Skeletal muscle tissue (tissue), 3 donors: ENCODE measurements at regions not wholly inside any gene's neighbourhood (a gene's known extent, or its start where the extent isn't known, plus 50 kb on each side); places are given as distances from the start of the nearest gene placed in this dataset.

Experiments
- H3K27ac ChIP-seq: one replicate; pipeline ENCODE4 v1.7.0; 2013; ENCODE audit warnings: mild to moderate bottlenecking, low read depth, low read length, inconsistent platforms
- H3K27me3 ChIP-seq, 3 donors: one replicate each; pipeline ENCODE4 v1.7.0; 2013; ENCODE audit warnings: low read length in 3 of 3; ENCODE audit not compliant: control insufficient read depth in 3 of 3, insufficient read depth in 3 of 3
- H3K36me3 ChIP-seq, 3 donors: one replicate each; pipeline ENCODE4 v1.7.0; 2013; ENCODE audit warnings: low read length in 3 of 3; ENCODE audit not compliant: control insufficient read depth in 3 of 3, insufficient read depth in 3 of 3
- H3K4me1 ChIP-seq, 3 donors: one replicate each; pipeline ENCODE4 v1.7.0; 2013; ENCODE audit warnings: low read length in 3 of 3, mild to moderate bottlenecking in 3 of 3; ENCODE audit not compliant: control insufficient read depth in 3 of 3, insufficient read depth in 3 of 3
- H3K4me3 ChIP-seq, 3 donors: one replicate each; pipeline ENCODE4 v1.7.0; 2013; ENCODE audit warnings: low read length in 3 of 3
- H3K9ac ChIP-seq, 3 donors: one replicate each; pipeline ENCODE4 v1.7.0; 2013; ENCODE audit warnings: low read length in 3 of 3, mild to moderate bottlenecking in 3 of 3, moderate library complexity in 2 of 3, low read depth in 1 of 3
- H3K9me3 ChIP-seq, 3 donors: one replicate each; pipeline ENCODE4 v1.7.0; 2013; ENCODE audit warnings: low read length in 3 of 3; ENCODE audit not compliant: control insufficient read depth in 3 of 3
- donor health status: Osteomylitis.

GRCh38 chr16:86213437-86214205 lies 296.7 kb upstream of the FOXF1 start:
- peaks cover 0 to 11% (median 7%) of the 10 kb centered on the region in 3 donors for H3K4me1 ChIP-seq
- H3K27me3 ChIP-seq, result peaks cover 17 to 53% (median 31%) of the 10 kb centered on the region in 3 donors
- H3K9ac ChIP-seq, result no peak overlapping the region
- H3K27ac ChIP-seq, result no peak overlapping the region
- H3K9me3 ChIP-seq, result peaks cover 0 to 2% (median 0%) of the 10 kb centered on the region in 3 donors
- H3K36me3 ChIP-seq, result no peaks in the 10 kb centered on the region
- no peak overlapping the region for H3K4me3 ChIP-seq

GRCh38 chr16:86214326-86215232 lies 295.7 kb upstream of the FOXF1 start:
- H3K4me1 ChIP-seq, result peaks cover 0 to 11% (median 7%) of the 10 kb centered on the region in 3 donors
- H3K36me3 ChIP-seq, result no peaks in the 10 kb centered on the region
- peaks cover 22 to 50% (median 34%) of the 10 kb centered on the region in 3 donors for H3K27me3 ChIP-seq
- no peak overlapping the region for H3K27ac ChIP-seq
- no peak overlapping the region for H3K9ac ChIP-seq
- H3K9me3 ChIP-seq, result peaks cover 0 to 2% (median 0%) of the 10 kb centered on the region in 3 donors
- H3K4me3 ChIP-seq, result no peak overlapping the region

GRCh38 chr16:86215233-86215978 lies 294.9 kb upstream of the FOXF1 start:
- Histone ChIP-seq H3K27ac (no peak overlapping the region), H3K4me3 (no peak overlapping the region)

GRCh38 chr16:86215979-86216585 lies 294.2 kb upstream of the FOXF1 start:
- no peaks in the 10 kb centered on the region for H3K36me3 ChIP-seq
- H3K9ac ChIP-seq, result no peak overlapping the region
- H3K4me1 ChIP-seq, result peaks cover 0 to 11% (median 7%) of the 10 kb centered on the region in 3 donors
- H3K4me3 ChIP-seq, result no peak overlapping the region
- peaks cover 0 to 2% (median 0%) of the 10 kb centered on the region in 3 donors for H3K9me3 ChIP-seq
- peaks cover 32 to 59% (median 38%) of the 10 kb centered on the region in 3 donors for H3K27me3 ChIP-seq
- no peak overlapping the region for H3K27ac ChIP-seq

More at GRCh38 chr16:86215233-86215978, 294.9 kb upstream of the FOXF1 start:
- Histone ChIP-seq H3K9ac (no peak overlapping the region), H3K36me3 (no peaks in the 10 kb centered on the region), H3K4me1 (peaks cover 0 to 11% (median 7%) of the 10 kb centered on the region in 3 donors), H3K27me3 (peaks cover 25 to 57% (median 39%) of the 10 kb centered on the region in 3 donors), H3K9me3 (peaks cover 0 to 2% (median 0%) of the 10 kb centered on the region in 3 donors)

- Histone ChIP-seq H3K9ac (no peak overlapping the region), H3K4me1 (peaks cover 0 to 11% (median 7%) of the 10 kb centered on the region in 3 donors), H3K9me3 (peaks cover 0 to 2% (median 0%) of the 10 kb centered on the region in 3 donors), H3K36me3 (no peaks in the 10 kb centered on the region), H3K27me3 (peaks cover 35 to 63% (median 39%) of the 10 kb centered on the region in 3 donors), H3K4me3 (no peak overlapping the region), H3K27ac (no peak overlapping the region)
These were observed 293.7 kb upstream of the FOXF1 start for GRCh38 chr16:86216591-86216990.

GRCh38 chr16:86217001-86217890 lies 293.1 kb upstream of the FOXF1 start:
- Histone ChIP-seq H3K27ac (no peak overlapping the region), H3K9me3 (peaks cover 0 to 2% (median 0%) of the 10 kb centered on the region in 3 donors), H3K4me1 (peaks cover 0 to 11% (median 7%) of the 10 kb centered on the region in 3 donors), H3K9ac (no peak overlapping the region), H3K36me3 (no peaks in the 10 kb centered on the region), H3K27me3 (peaks cover 36 to 63% (median 39%) of the 10 kb centered on the region in 3 donors), H3K4me3 (no peak overlapping the region)

GRCh38 chr16:86217891-86218270 lies 292.4 kb upstream of the FOXF1 start:
- H3K9ac ChIP-seq, result no peak overlapping the region
- peaks cover 36 to 63% (median 36%) of the 10 kb centered on the region in 3 donors for H3K27me3 ChIP-seq
- H3K36me3 ChIP-seq, result no peaks in the 10 kb centered on the region
- H3K27ac ChIP-seq, result no peak overlapping the region
- no peaks in the 10 kb centered on the region for H3K9me3 ChIP-seq
- H3K4me1 ChIP-seq, result peaks cover 0 to 11% (median 7%) of the 10 kb centered on the region in 3 donors
- no peak overlapping the region for H3K4me3 ChIP-seq

GRCh38 chr16:86218479-86219170 lies 291.7 kb upstream of the FOXF1 start:
- Histone ChIP-seq H3K4me1 (peaks cover 0 to 11% (median 7%) of the 10 kb centered on the region in 3 donors), H3K27me3 (peaks cover 31 to 64% (median 36%) of the 10 kb centered on the region in 3 donors)

More at GRCh38 chr16:86218479-86219170, 291.7 kb upstream of the FOXF1 start:
- Histone ChIP-seq H3K9ac (no peak overlapping the region), H3K9me3 (no peaks in the 10 kb centered on the region), H3K4me3 (no peak overlapping the region), H3K27ac (no peak overlapping the region), H3K36me3 (no peaks in the 10 kb centered on the region)
